IMR-90 (cell line): ENCODE measurements at regions not wholly inside any gene's neighbourhood (a gene's known extent, or its start where the extent isn't known, plus 50 kb on each side); places are given as distances from the start of the nearest gene placed in this dataset.

Source experiments
- ATAC-seq: fragments of 200-7000 bp; cut with Tn5 transposase; 2 replicates; pipeline ENCODE4 v1.9.1; 2020; ENCODE audit warnings: low read depth, mild to moderate bottlenecking, moderate library complexity
- BruUV-seq: library from RNA; stranded (reverse); fragments of 400-500 nt; replicated peaks from 2 replicates; lab custom pipeline; 2021; lab: Mats Ljungman, UMichigan
- CTCF ChIA-PET: fragments of 300-600 bp; formaldehyde crosslinking; extraction: SDS; loops from one replicate; lab custom pipeline; 2021; ENCODE audit warnings: antibody characterized with exemption; lab: Yijun Ruan, JAX
- POLR2A ChIA-PET: fragments of 300-600 bp; sonication (Branson Sonifier 250); formaldehyde crosslinking; loops from one replicate; lab custom pipeline; 2022; ENCODE audit warnings: antibody characterized with exemption; ENCODE audit not compliant: unreplicated experiment; lab: Charles Lee
- DNase-seq: peaks from one replicate; pipeline ENCODE4 v3.0.0; 2013
- H2AFZ ChIP-seq: replicated peaks from 2 replicates; pipeline ENCODE3; 2013; ENCODE audit warnings: low read length, mild to moderate bottlenecking; ENCODE audit not compliant: poor library complexity
- H2AK5ac ChIP-seq: 2 replicates; pipeline ENCODE4 v1.6.1; 2013; ENCODE audit warnings: low read depth, low read length, inconsistent platforms
- H2AK9ac ChIP-seq: replicated peaks from 2 replicates; pipeline ENCODE3; 2013; ENCODE audit warnings: mild to moderate bottlenecking, low read depth, low read length, moderate library complexity; ENCODE audit not compliant: poor library complexity
- H2BK120ac ChIP-seq: 2 replicates; pipeline ENCODE4 v1.6.1; 2013; ENCODE audit warnings: low read depth, low read length, inconsistent platforms
- H2BK15ac ChIP-seq: 3 replicates; pipeline ENCODE4 v1.6.1; 2013; ENCODE audit warnings: low read depth, low read length, inconsistent platforms
- H2BK20ac ChIP-seq: 2 replicates; pipeline ENCODE4 v1.6.1; 2013; ENCODE audit warnings: low read depth, mild to moderate bottlenecking, inconsistent platforms, low read length, moderate library complexity
- H2BK5ac ChIP-seq: 2 replicates; pipeline ENCODE4 v1.6.1; 2013; ENCODE audit warnings: mild to moderate bottlenecking, low read depth, low read length, inconsistent platforms; ENCODE audit not compliant: poor library complexity, severe bottlenecking
- H3K14ac ChIP-seq: replicated peaks from 2 replicates; pipeline ENCODE4 v1.6.1; 2013; ENCODE audit warnings: low read depth, low read length, inconsistent platforms
- H3K18ac ChIP-seq: 2 replicates; pipeline ENCODE4 v1.6.1; 2013; ENCODE audit warnings: low read depth, low read length, control low read depth
- H3K23ac ChIP-seq: 2 replicates; pipeline ENCODE4 v1.6.1; 2013; ENCODE audit warnings: low read depth, low read length, inconsistent platforms
- H3K27ac ChIP-seq: 2 replicates; pipeline ENCODE4 v1.5.1; 2013; ENCODE audit warnings: mild to moderate bottlenecking, control low read depth, low read length; ENCODE audit not compliant: insufficient read depth
- H3K27me3 ChIP-seq: 2 replicates; pipeline ENCODE4 v1.6.1; 2013; ENCODE audit warnings: low read length; ENCODE audit not compliant: control insufficient read depth, insufficient read depth
- H3K36me3 ChIP-seq: 2 replicates; pipeline ENCODE4 v1.6.1; 2013; ENCODE audit warnings: low read length, mixed read lengths; ENCODE audit not compliant: control insufficient read depth, insufficient read depth
- H3K4ac ChIP-seq: 2 replicates; pipeline ENCODE4 v1.6.1; 2013; ENCODE audit warnings: low read depth, low read length, inconsistent platforms
- H3K4me1 ChIP-seq: 2 replicates; pipeline ENCODE4 v1.6.1; 2013; ENCODE audit warnings: low read length, mixed read lengths; ENCODE audit not compliant: control insufficient read depth, insufficient read depth
- H3K4me2 ChIP-seq: 2 replicates; pipeline ENCODE4 v1.6.1; 2013; ENCODE audit warnings: low read depth, mild to moderate bottlenecking, control low read depth, low read length, moderate library complexity
- H3K4me3 ChIP-seq: 2 replicates; pipeline ENCODE4 v1.5.1; 2013; ENCODE audit warnings: low read depth, mild to moderate bottlenecking, control low read depth, low read length, moderate library complexity; ENCODE audit not compliant: insufficient read depth
- H3K56ac ChIP-seq: 2 replicates; pipeline ENCODE4 v1.6.1; 2013; ENCODE audit warnings: low read length, inconsistent platforms; ENCODE audit not compliant: insufficient read depth; ENCODE audit errors: extremely low read depth
- H3K79me1 ChIP-seq, 2 experiments: 2 replicates each; pipeline ENCODE4 v1.6.1; 2013; ENCODE audit warnings: low read length in 2 of 2, inconsistent platforms in 1 of 2, low read depth in 1 of 2
- H3K9ac ChIP-seq: 2 replicates; pipeline ENCODE4 v1.6.1; 2013; ENCODE audit warnings: low read depth, low read length, control low read depth
- H3K9me1 ChIP-seq: 2 replicates; pipeline ENCODE4 v1.6.1; 2013; ENCODE audit warnings: low read length, inconsistent platforms; ENCODE audit not compliant: insufficient read depth
- H3K9me3 ChIP-seq: 2 replicates; pipeline ENCODE4 v1.6.1; 2013; ENCODE audit warnings: low read length; ENCODE audit not compliant: control insufficient read depth, insufficient read depth
- H4K20me1 ChIP-seq: 2 replicates; pipeline ENCODE4 v1.6.1; 2013; ENCODE audit warnings: low read length, inconsistent platforms; ENCODE audit not compliant: insufficient read depth
- H4K5ac ChIP-seq: 2 replicates; pipeline ENCODE4 v1.6.1; 2013; ENCODE audit warnings: mild to moderate bottlenecking, low read depth, low read length, control low read depth
- H4K8ac ChIP-seq, 2 experiments: 2 replicates each; pipeline ENCODE4 v1.6.1; 2013; ENCODE audit warnings: low read depth in 2 of 2, low read length in 2 of 2, control low read depth in 1 of 2, inconsistent platforms in 1 of 2
- H4K91ac ChIP-seq: 2 replicates; pipeline ENCODE4 v1.6.1; 2013; ENCODE audit warnings: low read depth, low read length, inconsistent platforms; ENCODE audit not compliant: insufficient read depth
- CEBPB ChIP-seq: IDR thresholded peaks from 2 replicates; pipeline ENCODE4 v1.6.1; 2012; ENCODE audit warnings: low read depth, low read length, improper control_type of control experiment
- CHD1 ChIP-seq: IDR thresholded peaks from 2 replicates; pipeline ENCODE4 v1.6.1; 2012; ENCODE audit warnings: low read depth, low read length, improper control_type of control experiment
- CTCF ChIP-seq: conservative IDR thresholded peaks from 2 replicates; pipeline ENCODE4 v1.5.1; 2012; ENCODE audit warnings: mild to moderate bottlenecking, low read depth, low read length, improper control_type of control experiment
- FOS ChIP-seq: fragments of 150-350 bp; IDR thresholded peaks from 2 replicates; pipeline ENCODE4 v1.6.1; 2016; ENCODE audit warnings: low read depth, low read length
- MAFK ChIP-seq: IDR thresholded peaks from 2 replicates; pipeline ENCODE4 v1.6.1; 2012; ENCODE audit warnings: low read depth, low read length, improper control_type of control experiment
- NFE2L2 ChIP-seq: fragments of 150-350 bp; IDR thresholded peaks from 2 replicates; pipeline ENCODE4 v1.6.1; 2016; ENCODE audit warnings: low read depth, mild to moderate bottlenecking, low read length
- POLR2A ChIP-seq: IDR thresholded peaks from 2 replicates; pipeline ENCODE4 v1.6.1; 2012; ENCODE audit warnings: mild to moderate bottlenecking, low read depth, low read length
- RAD21 ChIP-seq: IDR thresholded peaks from 2 replicates; pipeline ENCODE4 v1.6.1; 2012; ENCODE audit warnings: low read length, improper control_type of control experiment
- RCOR1 ChIP-seq: IDR thresholded peaks from 2 replicates; pipeline ENCODE4 v1.6.1; 2012; ENCODE audit warnings: mild to moderate bottlenecking, low read length, improper control_type of control experiment; ENCODE audit not compliant: insufficient replicate concordance
- RFX5 ChIP-seq: IDR thresholded peaks from 2 replicates; pipeline ENCODE4 v1.8.0; 2012; ENCODE audit warnings: low read depth, mild to moderate bottlenecking, low read length, moderate library complexity
- SMC3 ChIP-seq: fragments of 150-350 bp; IDR thresholded peaks from 2 replicates; pipeline ENCODE4 v1.6.1; 2016; ENCODE audit warnings: low read depth, mild to moderate bottlenecking, antibody characterized with exemption, low read length, moderate library complexity
- USF2 ChIP-seq: fragments of 150-350 bp; IDR thresholded peaks from 2 replicates; pipeline ENCODE4 v1.6.1; 2017; ENCODE audit warnings: mild to moderate bottlenecking, antibody characterized with exemption, low read length, low read depth
- WGBS, 2 experiments: methylation state at CpG; one replicate each; pipeline versions ENCODE4 v1.1.5 to v1.1.7; 2013; ENCODE audit warnings: missing lambda C conversion rate in 2 of 2; ENCODE audit not compliant: insufficient read length in 1 of 2; ENCODE audit errors: extremely low coverage in 2 of 2; 5-methylcytosine and 5-hydroxymethylcytosine counted together
- dilution Hi-C: fragments of 300-500 bp; cut with HindIII; formaldehyde crosslinking; loops from one replicate; pipeline ENCODE4 v1.14.3; 2018; ENCODE audit warnings: low sequenced_read_pairs; ENCODE audit not compliant: unreplicated experiment
- in situ Hi-C: fragments of 300-500 bp; cut with MboI; formaldehyde crosslinking; loops from 3 replicates; pipeline ENCODE4 v1.14.3; 2019; ENCODE audit warnings: low sequenced_read_pairs, inconsistent platforms, mixed read lengths
- intact Hi-C: fragments of 100-400 bp; cut with micrococcal nuclease; formaldehyde crosslinking; loops from 2 replicates; pipeline ENCODE4 v1.10.0; 2022

- intact Hi-C loops (no loop called here), dilution Hi-C loops (no loop called here), in situ Hi-C loops (no loop called here)
- Histone ChIP-seq H4K8ac (no peak overlapping the region), H2BK15ac (no peak overlapping the region), H2AK9ac (no peak overlapping the region), H3K27ac (no peak overlapping the region), H3K9me1 (no peaks in the 10 kb centered on the region), H3K23ac (no peak overlapping the region), H4K5ac (no peak overlapping the region), H4K20me1 (no peaks in the 10 kb centered on the region), H3K9ac (no peak overlapping the region), H3K4me3 (no peak overlapping the region), H2BK120ac (no peak overlapping the region), H3K56ac (no peak overlapping the region), H2AK5ac (no peak overlapping the region), H3K4me1 (no peaks in the 10 kb centered on the region), H3K18ac (no peak overlapping the region), H3K79me1 (no peaks in the 10 kb centered on the region), H3K4ac (no peak overlapping the region), H2BK20ac (no peak overlapping the region), H3K9me3 (no peaks in the 10 kb centered on the region), H3K14ac (no peak overlapping the region), H3K4me2 (no peak overlapping the region), H3K36me3 (no peaks in the 10 kb centered on the region), H2AFZ (no peak overlapping the region), H2BK5ac (no peak overlapping the region), H3K27me3 (no peaks in the 10 kb centered on the region), H4K91ac (no peak overlapping the region)
- BruUV-seq, result no TSS peak
- WGBS, 2 experiments, result no CpG with 5 or more reads among the region's 1 CpG
- TF ChIP-seq CEBPB (no peak), POLR2A (no peak), USF2 (no peak), FOS (no peak), RCOR1 (no peak), RAD21 (no peak), MAFK (no peak), CHD1 (no peak), NFE2L2 (no peak), RFX5 (no peak), SMC3 (no peak), CTCF (no peak)
- DNase-seq (no peak), ATAC-seq (no peak)
- ChIA-PET CTCF (no interaction called here), POLR2A (no interaction called here)
Measured at GRCh38 chr12:66921151-66921550, 242.3 kb upstream of the GRIP1 start.
